Liver (tissue), 7 donors: ENCODE measurements at regions not wholly inside any gene's neighbourhood (a gene's known extent, or its start where the extent isn't known, plus 50 kb on each side); places are given as distances from the start of the nearest gene placed in this dataset.

Experiments used
- DNase-seq: peaks from one replicate; pipeline ENCODE4 v3.0.0-alpha.2; 2017; ENCODE audit warnings: low spot score
- H3K27ac ChIP-seq, 2 donors: one replicate each; pipeline ENCODE4 v1.7.0; 2013; ENCODE audit warnings: inconsistent platforms in 2 of 2, low read length in 2 of 2, control low read depth in 1 of 2, low read depth in 1 of 2, mild to moderate bottlenecking in 1 of 2
- H3K27me3 ChIP-seq, 4 donors: one replicate each; pipeline versions ENCODE4 v1.6.1 to v1.7.0; 2013; ENCODE audit warnings: low read length in 3 of 4, inconsistent platforms in 1 of 4, mild to moderate bottlenecking in 1 of 4, moderate library complexity in 1 of 4; ENCODE audit not compliant: control insufficient read depth in 4 of 4, insufficient read depth in 4 of 4
- H3K36me3 ChIP-seq, 4 donors: one replicate each; pipeline versions ENCODE4 v1.6.1 to v1.7.0; 2013; ENCODE audit warnings: low read length in 3 of 4, mild to moderate bottlenecking in 3 of 4, low read depth in 1 of 4, moderate library complexity in 1 of 4; ENCODE audit not compliant: control insufficient read depth in 4 of 4, insufficient read depth in 3 of 4
- H3K4me1 ChIP-seq, 4 donors: one replicate each; pipeline versions ENCODE4 v1.6.1 to v1.7.0; 2013; ENCODE audit warnings: low read length in 3 of 4, mild to moderate bottlenecking in 3 of 4, moderate library complexity in 1 of 4; ENCODE audit not compliant: control insufficient read depth in 4 of 4, insufficient read depth in 4 of 4
- H3K4me3 ChIP-seq, 3 donors: one replicate each; pipeline versions ENCODE4 v1.6.1 to v1.7.0; 2013; ENCODE audit warnings: low read length in 3 of 3, control low read depth in 1 of 3, low read depth in 1 of 3, mild to moderate bottlenecking in 1 of 3
- H3K9ac ChIP-seq, 2 donors: one replicate each; pipeline ENCODE4 v1.7.0; 2013; ENCODE audit warnings: low read length in 2 of 2, mild to moderate bottlenecking in 2 of 2, moderate library complexity in 2 of 2, control low read depth in 1 of 2, low read depth in 1 of 2
- H3K9me3 ChIP-seq, 4 donors: one replicate each; pipeline versions ENCODE4 v1.6.1 to v1.7.0; 2013; ENCODE audit warnings: low read length in 3 of 4; ENCODE audit not compliant: control insufficient read depth in 4 of 4
- ATF3 ChIP-seq: IDR thresholded peaks from 2 replicates; pipeline ENCODE4 v1.6.1; 2016; ENCODE audit warnings: antibody characterized with exemption
- FOXA1 ChIP-seq: IDR thresholded peaks from 2 replicates; pipeline ENCODE4 v1.6.1; 2016; ENCODE audit warnings: antibody characterized with exemption
- FOXA2 ChIP-seq: IDR thresholded peaks from 2 replicates; pipeline ENCODE4 v1.6.1; 2016; ENCODE audit warnings: antibody characterized with exemption
- JUND ChIP-seq, 2 donors: IDR thresholded peaks; 2 replicates each; pipeline ENCODE4 v1.6.1; 2016; ENCODE audit warnings: antibody characterized with exemption in 2 of 2
- RXRA ChIP-seq, 2 donors: IDR thresholded peaks; 2 replicates each; pipeline ENCODE4 v1.6.1; 2017 to 2018; ENCODE audit warnings: antibody characterized with exemption in 2 of 2, mild to moderate bottlenecking in 1 of 2
- WGBS: extraction: QIAGEN DNeasy Blood & Tissue Kit; methylation state at CpG from one replicate; pipeline ENCODE4 v1.1.7; 2013; 5-methylcytosine and 5-hydroxymethylcytosine counted together
- TF ChIP-seq, protein P1 (sequence below): IDR thresholded peaks from 2 replicates; pipeline ENCODE4 v1.6.1; 2016; ENCODE audit warnings: antibody characterized with exemption
- TF ChIP-seq, protein P2 (sequence below): IDR thresholded peaks from 2 replicates; pipeline ENCODE4 v1.6.1; 2016; ENCODE audit warnings: antibody characterized with exemption
- donor health status: healthy.
- donor health status: healthy.
- donor health status: healthy.
- donor health status: healthy.

DNA sequence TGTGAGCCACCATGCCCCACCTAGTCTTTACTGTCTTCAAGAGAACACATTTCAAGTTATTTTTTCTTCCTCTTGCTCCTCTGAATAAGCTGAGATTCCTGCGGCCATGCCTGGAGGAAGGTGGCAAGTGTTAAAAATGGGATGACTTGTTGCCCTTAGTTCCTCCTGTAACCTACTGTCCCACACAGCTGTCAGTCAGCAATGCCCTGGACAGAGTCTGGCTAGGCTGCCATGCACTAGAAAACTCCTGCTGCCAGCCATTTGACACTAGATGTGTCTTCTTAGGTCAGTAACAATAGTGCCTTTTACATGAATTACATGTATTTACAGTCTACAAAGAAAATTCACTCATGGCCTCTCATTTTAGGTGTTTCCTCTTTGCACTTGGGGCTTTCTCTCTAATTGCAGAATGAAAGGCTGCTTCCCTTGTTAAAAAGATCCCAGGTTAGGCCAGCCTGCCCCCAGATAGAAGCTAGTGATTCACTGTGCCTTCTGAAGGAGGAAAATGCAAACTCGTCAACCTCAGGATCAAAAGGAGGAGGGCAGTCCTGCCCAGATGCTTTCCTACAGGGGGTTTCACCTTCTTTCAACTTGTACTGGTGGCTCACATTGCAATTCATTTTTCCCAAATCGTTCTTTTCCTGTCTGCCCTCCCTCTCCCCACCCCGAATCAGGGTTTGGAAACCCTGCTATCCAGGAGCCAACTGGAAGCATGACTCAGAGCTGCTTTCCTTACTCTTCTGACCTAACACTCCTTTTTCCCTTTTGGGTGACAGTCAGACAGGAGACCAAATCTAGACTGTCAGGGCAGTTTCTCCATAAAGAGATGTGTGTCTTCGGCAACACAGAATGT is 136.6 kb downstream of the SPAG6 start:
- H3K4me3 ChIP-seq = no peak overlapping the region
- no peaks in the 10 kb centered on the region for H3K9me3 ChIP-seq
- no peak overlapping the region for H3K27ac ChIP-seq
- no peaks in the 10 kb centered on the region for H3K36me3 ChIP-seq
- peaks cover 0 to 5% (median 0%) of the 10 kb centered on the region in 4 donors for H3K4me1 ChIP-seq
- H3K27me3 ChIP-seq = peaks cover 0 to 7% (median 4%) of the 10 kb centered on the region in 4 donors
- TF ChIP-seq FOXA1 = no peak
- no peak for TF ChIP-seq ATF3
- TF ChIP-seq, protein P1, sequence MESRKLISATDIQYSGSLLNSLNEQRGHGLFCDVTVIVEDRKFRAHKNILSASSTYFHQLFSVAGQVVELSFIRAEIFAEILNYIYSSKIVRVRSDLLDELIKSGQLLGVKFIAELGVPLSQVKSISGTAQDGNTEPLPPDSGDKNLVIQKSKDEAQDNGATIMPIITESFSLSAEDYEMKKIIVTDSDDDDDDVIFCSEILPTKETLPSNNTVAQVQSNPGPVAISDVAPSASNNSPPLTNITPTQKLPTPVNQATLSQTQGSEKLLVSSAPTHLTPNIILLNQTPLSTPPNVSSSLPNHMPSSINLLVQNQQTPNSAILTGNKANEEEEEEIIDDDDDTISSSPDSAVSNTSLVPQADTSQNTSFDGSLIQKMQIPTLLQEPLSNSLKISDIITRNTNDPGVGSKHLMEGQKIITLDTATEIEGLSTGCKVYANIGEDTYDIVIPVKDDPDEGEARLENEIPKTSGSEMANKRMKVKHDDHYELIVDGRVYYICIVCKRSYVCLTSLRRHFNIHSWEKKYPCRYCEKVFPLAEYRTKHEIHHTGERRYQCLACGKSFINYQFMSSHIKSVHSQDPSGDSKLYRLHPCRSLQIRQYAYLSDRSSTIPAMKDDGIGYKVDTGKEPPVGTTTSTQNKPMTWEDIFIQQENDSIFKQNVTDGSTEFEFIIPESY = no peak
- TF ChIP-seq, protein P2, sequence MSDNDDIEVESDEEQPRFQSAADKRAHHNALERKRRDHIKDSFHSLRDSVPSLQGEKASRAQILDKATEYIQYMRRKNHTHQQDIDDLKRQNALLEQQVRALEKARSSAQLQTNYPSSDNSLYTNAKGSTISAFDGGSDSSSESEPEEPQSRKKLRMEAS = no peak
- WGBS = 70% methylated on average over 5 of the region's 5 CpGs
- DNase-seq = no peak
- H3K9ac ChIP-seq = no peak overlapping the region

DNA sequence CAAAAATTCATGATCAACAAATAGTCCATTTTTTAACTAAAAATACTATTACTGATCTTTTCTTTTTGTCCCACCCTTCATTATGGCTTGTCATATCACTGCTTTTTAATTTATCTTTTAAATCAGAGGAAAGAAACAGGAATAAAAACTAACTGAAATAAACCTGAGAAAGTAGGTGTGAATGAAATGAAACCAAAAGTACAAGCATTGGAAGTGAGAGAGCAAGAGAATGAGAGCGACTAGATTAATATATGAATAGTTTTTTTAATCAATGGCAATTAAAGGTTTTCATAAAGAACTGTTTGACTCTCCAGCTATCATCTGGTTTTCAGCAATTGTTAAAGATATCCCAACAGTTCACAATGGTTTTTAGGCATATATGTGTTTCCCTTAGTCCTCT is 137.8 kb downstream of the SPAG6 start:
- Histone ChIP-seq H3K9me3 (no peaks in the 10 kb centered on the region), H3K4me1 (no peaks in the 10 kb centered on the region), H3K27me3 (no peaks in the 10 kb centered on the region), H3K27ac (no peak overlapping the region), H3K4me3 (no peak overlapping the region), H3K9ac (no peak overlapping the region), H3K36me3 (no peaks in the 10 kb centered on the region)
- TF ChIP-seq ATF3 (no peak), RXRA (IDR thresholded peaks at IDR 0.05) (no peak), FOXA2 (no peak), JUND (IDR thresholded peaks at IDR 0.05) (no peak)
- TF ChIP-seq, protein P2 = no peak
- DNase-seq = no peak
- 85% methylated on average over 1 of the region's 1 CpG for WGBS
